Breast epithelium (tissue), 3 donors: ENCODE measurements at regions not wholly inside any gene's neighbourhood (a gene's known extent, or its start where the extent isn't known, plus 50 kb on each side); places are given as distances from the start of the nearest gene placed in this dataset.
"Not testable (repeated sequence)": the region's sequence is repeated elsewhere in the genome, so short reads cannot be mapped to it uniquely, and the experiment has no call there.

ENCODE experiments used
- POLR2A ChIP-seq: fragments of 450-650 bp; IDR thresholded peaks from one replicate; pipeline ENCODE4 v1.6.1; 2016; ENCODE audit warnings: antibody characterized with exemption, mild to moderate bottlenecking, moderate library complexity
- POLR2AphosphoS5 ChIP-seq, 3 donors: sonication (generic); formaldehyde crosslinking; IDR thresholded peaks; one replicate each; pipeline ENCODE4 v1.6.1; 2017; ENCODE audit warnings: antibody characterized with exemption in 3 of 3
- TF ChIP-seq, protein P1 (sequence below), 3 donors: fragments of 450-650 bp; IDR thresholded peaks; one replicate each; pipeline ENCODE4 v1.5.1; 2016 to 2017; ENCODE audit warnings: antibody characterized with exemption in 3 of 3, mild to moderate bottlenecking in 3 of 3, moderate library complexity in 3 of 3

DNA sequence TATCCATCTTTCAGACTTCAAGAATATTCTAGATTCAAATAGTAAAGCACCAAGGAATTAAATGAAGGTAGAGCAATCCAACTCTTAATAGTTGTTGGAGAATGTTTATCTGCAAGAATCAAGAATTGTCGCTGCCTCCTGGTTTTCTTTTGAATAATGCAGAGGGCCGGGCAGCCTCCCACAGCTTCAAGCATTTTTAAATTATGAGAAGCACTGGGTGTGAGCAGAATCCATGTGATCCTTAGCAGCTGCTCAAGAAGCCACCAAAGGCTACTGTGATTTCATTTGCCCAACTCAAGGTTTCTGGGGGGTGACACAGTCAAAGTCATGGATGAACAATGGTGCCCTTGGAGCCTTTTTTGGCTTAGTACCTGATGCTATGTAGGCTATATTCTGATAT lies 374.9 kb downstream of the BCL2L11 start:
- TF ChIP-seq, protein P1, sequence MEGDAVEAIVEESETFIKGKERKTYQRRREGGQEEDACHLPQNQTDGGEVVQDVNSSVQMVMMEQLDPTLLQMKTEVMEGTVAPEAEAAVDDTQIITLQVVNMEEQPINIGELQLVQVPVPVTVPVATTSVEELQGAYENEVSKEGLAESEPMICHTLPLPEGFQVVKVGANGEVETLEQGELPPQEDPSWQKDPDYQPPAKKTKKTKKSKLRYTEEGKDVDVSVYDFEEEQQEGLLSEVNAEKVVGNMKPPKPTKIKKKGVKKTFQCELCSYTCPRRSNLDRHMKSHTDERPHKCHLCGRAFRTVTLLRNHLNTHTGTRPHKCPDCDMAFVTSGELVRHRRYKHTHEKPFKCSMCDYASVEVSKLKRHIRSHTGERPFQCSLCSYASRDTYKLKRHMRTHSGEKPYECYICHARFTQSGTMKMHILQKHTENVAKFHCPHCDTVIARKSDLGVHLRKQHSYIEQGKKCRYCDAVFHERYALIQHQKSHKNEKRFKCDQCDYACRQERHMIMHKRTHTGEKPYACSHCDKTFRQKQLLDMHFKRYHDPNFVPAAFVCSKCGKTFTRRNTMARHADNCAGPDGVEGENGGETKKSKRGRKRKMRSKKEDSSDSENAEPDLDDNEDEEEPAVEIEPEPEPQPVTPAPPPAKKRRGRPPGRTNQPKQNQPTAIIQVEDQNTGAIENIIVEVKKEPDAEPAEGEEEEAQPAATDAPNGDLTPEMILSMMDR (IDR thresholded peaks at IDR 0.05), result not testable (repeated sequence)
- not testable (repeated sequence) for TF ChIP-seq POLR2A; POLR2AphosphoS5 (IDR thresholded peaks at IDR 0.05)
